ENCODE measurements at regions not wholly inside any gene's neighbourhood (a gene's known extent, or its start where the extent isn't known, plus 50 kb on each side); places are given as distances from the start of the nearest gene placed in this dataset.

DNA sequence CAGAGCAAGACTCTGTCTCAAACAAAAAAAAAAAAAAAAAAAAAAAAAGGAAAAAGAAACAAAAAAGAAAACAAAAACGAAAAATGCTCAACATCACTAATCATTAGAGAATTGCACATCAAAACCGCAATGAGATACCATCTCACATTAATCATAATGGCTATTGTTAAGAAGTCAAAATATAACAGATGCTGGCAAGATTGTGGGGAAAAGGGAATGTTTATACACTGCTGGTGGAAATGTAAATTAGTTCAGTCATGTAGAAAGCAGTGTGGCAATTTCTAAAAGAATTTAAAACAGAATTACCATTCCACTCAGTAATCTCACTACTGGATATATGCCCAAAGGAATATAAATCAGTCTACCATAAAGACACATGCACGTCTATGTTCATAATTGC is 50.4 kb upstream of the PRR16 start:
- peak; percentile 40 for DNase-seq (ENCODE audit: low spot score)

All from kidney tubule cell (primary cell).